Epithelial cell of proximal tubule (primary cell): ENCODE measurements at regions not wholly inside any gene's neighbourhood (a gene's known extent, or its start where the extent isn't known, plus 50 kb on each side); places are given as distances from the start of the nearest gene placed in this dataset.

Source experiments
- DNase-seq: peaks from one replicate; pipeline ENCODE4 v3.0.0-alpha.2; 2011; ENCODE audit warnings: low read depth
- H3K4me3 ChIP-seq: 2 replicates; pipeline ENCODE4 v1.5.1; 2011; ENCODE audit warnings: low read depth, mild to moderate bottlenecking, low read length
- CTCF ChIP-seq: conservative IDR thresholded peaks from 2 replicates; pipeline ENCODE4 v1.5.1; 2012; ENCODE audit warnings: low read depth, mild to moderate bottlenecking, low read length

- no peak for TF ChIP-seq CTCF
- no peak overlapping the region for H3K4me3 ChIP-seq
These were observed 546.4 kb upstream of the SLITRK5 start for GRCh38 chr13:87124785-87125074.

GRCh38 chr13:87128036-87128435 is 543.1 kb upstream of the SLITRK5 start:
- DNase-seq, result peak; percentile 61
- TF ChIP-seq CTCF, result no peak
- no peak overlapping the region for H3K4me3 ChIP-seq

More at GRCh38 chr13:87124785-87125074, 546.4 kb upstream of the SLITRK5 start:
- no peak for DNase-seq

DNA sequence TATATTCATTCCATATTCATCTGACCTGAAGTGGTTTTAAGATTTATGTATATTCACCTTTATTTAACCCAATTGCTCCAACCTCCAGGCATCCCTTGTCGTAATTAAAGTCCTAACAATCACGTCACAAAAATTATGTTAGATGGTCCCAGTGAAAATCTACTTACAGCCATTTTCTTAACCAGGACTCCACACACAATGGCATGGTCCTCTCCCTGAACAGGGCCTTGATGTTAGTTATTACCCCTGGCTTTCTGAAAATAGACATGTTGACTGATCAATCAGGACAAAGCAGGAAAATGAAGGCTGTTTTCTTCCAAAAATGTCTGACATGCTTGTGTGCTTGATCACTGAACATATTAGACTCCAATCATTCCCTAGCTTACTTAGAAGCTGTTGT is 542.7 kb upstream of the SLITRK5 start:
- no peak for TF ChIP-seq CTCF
- DNase-seq, result no peak
- no peak overlapping the region for H3K4me3 ChIP-seq

DNA sequence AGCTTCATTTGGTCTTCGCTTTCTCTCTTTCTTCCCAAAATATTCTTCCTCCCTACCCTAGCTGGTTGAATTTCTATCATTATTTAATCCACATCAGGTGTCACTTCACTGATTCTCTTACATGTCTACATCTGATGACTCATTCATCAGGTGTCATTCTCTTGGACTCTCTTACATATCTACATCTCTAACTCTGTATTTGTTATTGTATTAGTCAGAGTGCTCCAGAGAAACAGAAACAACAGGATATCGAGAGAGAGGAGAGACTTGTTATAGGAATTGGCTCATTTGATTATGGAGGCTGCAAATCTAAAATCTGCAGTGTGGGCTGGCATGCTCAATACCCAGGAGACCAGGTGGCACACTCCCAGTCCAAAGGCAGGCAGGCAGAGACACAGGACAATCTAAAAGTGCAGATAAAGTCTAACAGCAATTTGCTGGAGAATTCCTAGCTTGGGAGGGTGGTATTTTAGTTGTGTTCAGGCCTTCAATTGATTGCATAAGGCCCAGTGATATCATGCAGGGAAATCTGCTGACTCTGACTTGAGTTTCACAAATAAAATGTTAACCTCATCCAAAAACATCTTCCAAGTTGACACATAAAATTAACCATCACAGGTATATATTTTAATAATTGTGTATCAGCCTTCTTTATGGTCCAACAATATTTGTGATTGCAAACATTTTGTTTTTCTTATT is 541.4 kb upstream of the SLITRK5 start:
- H3K4me3 ChIP-seq, result no peak overlapping the region
- no peak for TF ChIP-seq CTCF
- DNase-seq, result peak; percentile 77

GRCh38 chr13:87130423-87130822 is 540.7 kb upstream of the SLITRK5 start:
- no peak for DNase-seq
- no peak for TF ChIP-seq CTCF
- H3K4me3 ChIP-seq, result no peak overlapping the region

- DNase-seq, result no peak
- TF ChIP-seq CTCF, result no peak
- H3K4me3 ChIP-seq, result no peak overlapping the region
These were observed 539.6 kb upstream of the SLITRK5 start for GRCh38 chr13:87131611-87132010.

DNA sequence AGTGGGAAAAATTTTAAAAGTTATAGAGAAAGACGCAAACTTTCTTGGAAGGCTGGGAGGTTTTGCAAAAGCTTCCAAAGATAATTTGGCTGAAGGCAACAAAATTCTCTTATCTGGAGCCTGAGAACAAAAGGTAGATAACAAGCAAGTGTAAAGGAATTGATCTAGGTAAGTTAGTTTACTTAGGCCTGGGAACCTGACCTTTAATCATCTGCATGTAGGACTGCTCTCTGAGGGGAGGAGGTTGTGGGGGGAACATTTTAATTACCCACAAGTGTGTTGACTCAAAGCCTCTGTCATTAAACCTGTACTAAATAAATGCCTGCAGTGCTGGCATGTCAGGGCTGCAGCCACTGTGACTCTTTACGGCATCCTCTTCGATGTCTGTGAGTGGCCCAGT is 532.3 kb upstream of the SLITRK5 start:
- no peak for DNase-seq
- TF ChIP-seq CTCF, result no peak
- no peak overlapping the region for H3K4me3 ChIP-seq
